Esophagus squamous epithelium (tissue), 4 donors: ENCODE measurements at regions not wholly inside any gene's neighbourhood (a gene's known extent, or its start where the extent isn't known, plus 50 kb on each side); places are given as distances from the start of the nearest gene placed in this dataset.

Source experiments
- POLR2A ChIP-seq, 4 donors: fragments of 450-650 bp; IDR thresholded peaks; one replicate each; pipeline ENCODE4 v1.6.1; 2017; ENCODE audit warnings: antibody characterized with exemption in 4 of 4, mild to moderate bottlenecking in 4 of 4, moderate library complexity in 3 of 4
- TF ChIP-seq, protein P1 (sequence below), 6 experiments: fragments of 450-650 bp in 4 of 6; fragments of 200-600 bp in 2 of 6; sonication (generic) in 2 of 6; IDR thresholded peaks; one replicate each; pipeline ENCODE4 v1.5.1; 2016 to 2019; ENCODE audit warnings: antibody characterized with exemption in 6 of 6, mild to moderate bottlenecking in 4 of 6, moderate library complexity in 4 of 6

GRCh38 chr20:55685425-55685824 is 319.9 kb downstream of the CBLN4 start:
- TF ChIP-seq, protein P1, sequence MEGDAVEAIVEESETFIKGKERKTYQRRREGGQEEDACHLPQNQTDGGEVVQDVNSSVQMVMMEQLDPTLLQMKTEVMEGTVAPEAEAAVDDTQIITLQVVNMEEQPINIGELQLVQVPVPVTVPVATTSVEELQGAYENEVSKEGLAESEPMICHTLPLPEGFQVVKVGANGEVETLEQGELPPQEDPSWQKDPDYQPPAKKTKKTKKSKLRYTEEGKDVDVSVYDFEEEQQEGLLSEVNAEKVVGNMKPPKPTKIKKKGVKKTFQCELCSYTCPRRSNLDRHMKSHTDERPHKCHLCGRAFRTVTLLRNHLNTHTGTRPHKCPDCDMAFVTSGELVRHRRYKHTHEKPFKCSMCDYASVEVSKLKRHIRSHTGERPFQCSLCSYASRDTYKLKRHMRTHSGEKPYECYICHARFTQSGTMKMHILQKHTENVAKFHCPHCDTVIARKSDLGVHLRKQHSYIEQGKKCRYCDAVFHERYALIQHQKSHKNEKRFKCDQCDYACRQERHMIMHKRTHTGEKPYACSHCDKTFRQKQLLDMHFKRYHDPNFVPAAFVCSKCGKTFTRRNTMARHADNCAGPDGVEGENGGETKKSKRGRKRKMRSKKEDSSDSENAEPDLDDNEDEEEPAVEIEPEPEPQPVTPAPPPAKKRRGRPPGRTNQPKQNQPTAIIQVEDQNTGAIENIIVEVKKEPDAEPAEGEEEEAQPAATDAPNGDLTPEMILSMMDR (IDR thresholded peaks at IDR 0.05): no peak
- no peak for TF ChIP-seq POLR2A (IDR thresholded peaks at IDR 0.05)
